LHCN-M2 (cell line): ENCODE measurements at regions not wholly inside any gene's neighbourhood (a gene's known extent, or its start where the extent isn't known, plus 50 kb on each side); places are given as distances from the start of the nearest gene placed in this dataset.
"Not testable (repeated sequence)": the region's sequence is repeated elsewhere in the genome, so short reads cannot be mapped to it uniquely, and the experiment has no call there.

ENCODE experiments used
- DNase-seq: peaks from one replicate; pipeline ENCODE4 v3.0.0-alpha.2; 2012; ENCODE audit warnings: low read depth

DNA sequence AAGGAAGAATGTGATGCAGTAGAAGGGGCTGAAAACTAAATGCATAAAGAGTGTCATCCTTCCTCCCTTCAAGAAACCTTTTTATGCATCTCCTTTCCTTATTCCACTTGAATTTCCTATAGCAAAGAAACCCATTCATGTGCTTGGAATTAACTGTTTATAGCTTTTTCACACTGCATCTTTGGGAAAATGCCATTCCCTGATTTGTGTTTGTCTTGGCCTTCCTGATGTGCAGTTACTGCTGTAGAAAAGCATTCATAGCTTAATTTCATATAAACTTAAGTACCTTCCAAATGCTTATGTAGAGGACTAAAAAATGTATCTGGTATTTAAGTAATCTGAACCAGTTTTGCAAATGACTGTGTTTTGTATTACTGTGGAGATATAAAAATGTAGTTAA lies 61.8 kb downstream of the SDR9C7 start:
- no peak for DNase-seq

DNA sequence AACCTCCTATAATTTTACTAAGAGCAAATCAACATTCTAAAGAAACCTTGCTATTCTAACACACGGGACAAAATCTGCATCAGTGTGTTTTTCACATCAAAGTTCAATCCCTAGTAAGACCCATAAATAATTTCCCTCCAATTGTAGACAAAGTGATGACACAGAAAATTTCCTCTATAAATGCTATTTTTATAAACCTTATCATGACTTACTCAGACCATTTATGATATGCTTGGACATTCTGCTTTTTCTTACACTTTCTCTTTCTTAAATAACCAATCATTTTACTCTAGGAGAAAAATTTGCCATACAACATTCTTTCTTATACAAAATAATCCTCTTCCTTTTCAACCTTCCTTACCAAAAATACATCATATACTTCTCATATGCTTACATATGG lies 67.0 kb downstream of the SDR9C7 start:
- DNase-seq: peak; percentile 11

DNA sequence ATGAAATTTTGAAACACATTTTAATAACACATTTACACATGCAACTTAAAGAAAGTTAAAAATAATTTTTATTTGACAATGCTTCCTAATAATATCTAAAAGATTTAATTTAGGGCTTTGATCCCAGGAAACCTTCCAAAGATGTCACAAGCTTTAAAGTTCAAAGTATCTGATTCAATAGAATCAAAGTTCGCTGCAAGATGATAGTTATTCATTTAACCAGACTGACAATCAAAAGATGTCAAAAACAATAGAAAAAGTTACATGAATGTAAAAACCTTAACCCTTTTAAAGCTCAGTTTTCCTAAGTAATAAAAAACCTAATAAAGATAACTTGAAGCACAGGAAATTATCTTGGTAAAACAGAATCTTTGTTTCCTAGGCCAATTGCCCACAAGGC lies 67.7 kb downstream of the SDR9C7 start:
- DNase-seq: no peak

DNA sequence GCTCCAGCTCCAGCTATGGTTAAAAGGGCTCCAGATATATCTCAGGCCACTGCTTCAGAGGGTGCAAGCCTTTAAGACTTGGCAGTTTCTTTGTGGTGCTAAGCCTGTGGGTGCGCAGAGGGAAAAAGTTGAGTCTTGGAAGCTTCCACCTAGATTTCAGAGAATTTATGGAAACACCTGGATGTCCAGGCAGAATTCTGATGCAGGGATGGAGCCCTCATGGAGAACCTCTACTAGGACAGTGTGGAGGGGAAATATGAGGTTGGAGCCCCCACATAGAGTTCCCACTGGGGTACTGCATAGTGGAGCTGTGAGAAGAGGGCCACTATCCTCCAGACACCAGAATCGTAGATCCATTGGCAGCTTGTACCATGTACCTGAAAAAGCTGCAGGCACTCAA lies 69.9 kb downstream of the SDR9C7 start:
- no peak for DNase-seq

DNA sequence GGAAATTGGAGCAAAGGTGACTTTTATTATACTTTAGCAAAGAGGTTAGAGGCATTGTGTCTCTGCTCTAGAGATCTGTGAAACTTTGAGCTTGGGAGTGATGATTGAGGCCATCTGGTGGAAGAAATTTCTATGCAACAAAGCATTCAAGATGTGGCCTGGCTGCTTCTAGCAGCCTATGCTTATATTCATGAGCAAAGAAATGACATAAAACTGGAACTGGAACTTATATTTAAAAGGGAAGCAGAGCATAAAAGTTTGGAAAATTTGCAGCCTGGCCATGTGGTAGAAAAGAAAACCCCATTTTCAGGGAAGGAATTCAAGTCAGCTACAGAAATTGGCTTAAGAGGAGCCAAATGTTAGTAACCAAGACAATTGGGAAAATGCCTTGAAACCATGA lies 70.4 kb downstream of the SDR9C7 start:
- DNase-seq: no peak

DNA sequence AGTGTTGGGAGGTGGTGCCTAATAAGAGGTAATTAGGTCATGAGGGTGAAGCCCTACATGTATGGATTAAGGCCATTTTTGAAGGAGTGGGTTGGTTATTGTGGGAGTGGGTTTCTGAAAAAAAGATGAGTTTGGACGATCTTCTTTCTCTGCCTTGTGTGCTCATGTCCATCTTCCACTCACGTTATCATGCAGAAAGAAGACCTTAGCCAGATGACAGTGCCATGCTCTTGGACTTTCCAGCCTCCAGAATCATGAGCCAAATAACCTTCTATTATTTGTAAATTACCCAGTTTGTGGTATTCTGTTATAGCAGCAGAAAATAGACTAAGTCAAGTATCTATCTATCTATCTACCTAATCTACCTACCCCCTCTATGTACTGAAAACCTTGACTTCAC lies 71.9 kb downstream of the SDR9C7 start:
- no peak for DNase-seq

DNA sequence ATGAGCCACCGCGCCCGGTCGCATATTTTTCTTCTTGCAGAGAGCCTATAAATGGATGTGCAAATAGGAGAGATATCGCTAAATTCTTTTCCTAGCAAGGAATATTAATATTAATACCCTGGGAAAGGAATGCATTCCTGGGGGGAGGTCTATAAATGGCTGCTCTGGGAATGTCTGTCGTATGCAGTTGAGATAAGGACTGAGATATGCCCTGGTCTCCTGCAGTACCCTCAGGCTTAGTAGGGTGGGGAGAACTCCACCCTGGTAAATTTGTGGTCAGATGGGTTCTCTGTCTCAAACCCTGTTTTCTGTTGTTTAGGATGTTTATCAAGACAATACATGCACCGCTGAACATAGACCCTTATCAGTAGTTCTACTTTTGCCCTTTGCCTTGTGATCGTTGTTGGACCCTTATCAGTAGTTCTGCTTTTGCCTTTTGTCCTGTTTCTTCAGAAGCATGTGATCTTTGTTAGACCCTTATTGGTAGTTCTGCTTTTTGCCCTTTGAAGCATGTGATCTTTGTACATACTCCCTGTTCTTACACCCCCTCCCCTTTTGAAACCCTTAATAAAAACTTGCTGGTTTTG lies 80.7 kb downstream of the SDR9C7 start:
- DNase-seq: not testable (repeated sequence)

DNA sequence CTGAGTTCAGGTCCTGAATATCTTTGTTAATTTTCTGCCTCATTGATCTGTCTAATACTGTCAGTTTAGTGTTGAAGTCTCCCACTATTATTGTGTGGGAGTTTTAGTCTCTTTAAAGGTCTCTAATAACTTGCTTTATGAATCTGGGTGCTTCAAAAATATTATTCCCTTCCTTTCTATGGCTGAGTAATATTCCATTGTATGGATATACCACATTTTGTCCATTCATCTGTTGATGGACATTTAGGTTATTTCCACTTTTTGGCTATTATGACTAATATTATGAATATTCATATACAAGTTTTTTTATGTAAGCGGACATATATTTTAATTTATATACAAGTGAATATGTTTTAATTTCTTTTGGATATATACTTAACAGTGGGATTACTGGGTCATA lies 82.7 kb downstream of the SDR9C7 start:
- DNase-seq: no peak

DNA sequence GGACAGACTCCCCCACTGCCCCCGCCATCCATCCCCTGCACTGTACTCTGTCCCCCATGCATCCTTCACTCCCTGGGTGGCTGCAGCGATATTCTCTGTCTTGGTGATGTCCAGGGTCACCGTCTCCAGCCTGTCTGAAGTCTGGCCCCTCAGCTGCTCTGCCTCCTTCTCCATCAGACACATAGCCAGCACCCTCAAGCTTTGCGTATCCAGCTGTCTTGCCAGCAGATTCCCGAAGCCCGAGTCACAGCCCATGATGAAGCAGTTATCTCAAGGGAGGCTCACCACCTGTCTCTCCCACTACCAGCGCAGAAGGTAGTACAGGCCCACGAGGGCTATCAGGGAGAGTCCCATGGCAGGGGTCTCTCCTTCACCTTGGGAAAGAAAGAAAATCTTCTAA lies 77.8 kb downstream of the HSD17B6 start:
- peak; percentile 91 for DNase-seq

DNA sequence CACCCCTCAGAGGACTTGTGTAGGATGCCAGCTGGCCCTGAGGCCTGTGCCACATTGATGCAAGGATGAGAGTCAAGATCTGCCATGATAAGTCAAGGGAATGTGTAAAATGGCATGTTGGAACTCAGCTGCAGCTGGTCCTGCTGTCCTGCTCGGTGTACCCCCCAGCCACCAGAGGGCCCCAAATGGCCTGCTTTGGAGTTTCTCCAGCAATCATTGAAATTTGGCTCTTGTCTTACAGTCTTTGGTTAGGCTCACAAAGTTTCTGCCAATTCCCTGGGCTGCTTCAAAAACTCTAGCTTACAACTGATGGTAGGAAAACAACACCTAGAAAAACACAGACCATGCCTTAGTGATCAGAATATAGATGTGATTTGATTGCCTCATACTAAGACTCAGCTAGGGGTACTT lies 76.8 kb downstream of the HSD17B6 start:
- DNase-seq: peak; percentile 73

DNA sequence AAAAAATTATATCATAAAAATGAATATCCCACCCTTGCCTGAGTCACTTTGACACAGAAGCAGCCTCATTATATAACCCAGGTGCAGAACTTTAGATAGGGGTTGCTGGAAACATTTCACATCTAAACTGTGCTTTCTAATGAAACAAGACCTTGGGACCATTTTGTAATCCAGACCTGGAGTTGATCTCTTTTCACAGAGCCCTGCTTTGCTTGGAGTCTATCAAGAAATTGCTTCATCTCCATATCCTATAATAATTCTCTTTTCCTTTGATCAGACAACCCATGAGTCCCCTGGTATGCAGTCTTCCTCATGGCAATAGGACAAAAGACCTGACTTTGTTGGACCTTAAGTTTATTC lies 76.3 kb downstream of the HSD17B6 start:
- DNase-seq: no peak

DNA sequence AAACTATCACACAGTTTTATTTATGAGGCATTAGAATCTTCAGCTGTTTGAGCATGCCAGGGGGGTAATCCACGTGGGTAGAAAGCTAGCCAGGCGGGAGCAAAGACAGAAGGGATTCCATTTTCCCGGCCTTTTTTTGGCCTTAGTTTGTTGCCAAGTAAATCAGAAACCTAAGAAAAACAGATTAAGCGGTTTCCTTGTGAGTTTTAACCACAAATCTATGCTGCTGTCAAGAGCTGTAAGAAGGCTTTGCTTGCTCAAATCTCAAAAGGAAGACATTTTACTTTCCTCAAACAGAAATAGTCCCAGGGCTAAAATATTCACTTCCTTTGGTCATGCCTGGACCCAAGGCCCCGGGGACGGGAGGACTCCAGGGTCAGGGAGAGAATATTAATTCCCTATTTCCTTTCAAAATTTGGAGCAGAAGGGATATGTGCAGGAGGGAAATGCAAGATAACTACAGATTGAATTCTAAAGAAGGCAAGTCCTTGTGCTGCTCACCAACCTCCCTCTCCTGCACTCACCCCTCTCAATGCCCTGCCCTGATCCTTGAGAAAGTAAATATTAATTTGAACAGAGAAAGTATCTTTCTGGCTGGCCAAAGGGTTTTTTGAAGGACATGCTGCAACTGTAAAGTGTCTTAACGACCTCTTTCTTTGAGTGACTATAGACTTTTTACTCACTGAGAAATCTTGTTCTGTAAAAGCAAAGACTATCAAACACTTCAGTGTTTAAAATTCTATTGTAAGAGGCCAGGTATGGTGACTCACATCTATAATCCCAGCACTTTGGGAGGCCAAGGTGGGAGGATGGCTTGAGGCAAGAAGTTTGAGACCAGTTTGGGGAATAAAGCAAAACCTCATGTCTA lies 75.7 kb downstream of the HSD17B6 start:
- peak; percentile 72 for DNase-seq
